HG03521 (cell line): ENCODE measurements at regions not wholly inside any gene's neighbourhood (a gene's known extent, or its start where the extent isn't known, plus 50 kb on each side); places are given as distances from the start of the nearest gene placed in this dataset.

Experiments used
- ATAC-seq: cut with Tn5 transposase; IDR thresholded peaks from one replicate; pipeline ENCODE4 v1.9.1; 2021; ENCODE audit warnings: mild to moderate bottlenecking, moderate library complexity; ENCODE audit not compliant: unreplicated experiment

DNA sequence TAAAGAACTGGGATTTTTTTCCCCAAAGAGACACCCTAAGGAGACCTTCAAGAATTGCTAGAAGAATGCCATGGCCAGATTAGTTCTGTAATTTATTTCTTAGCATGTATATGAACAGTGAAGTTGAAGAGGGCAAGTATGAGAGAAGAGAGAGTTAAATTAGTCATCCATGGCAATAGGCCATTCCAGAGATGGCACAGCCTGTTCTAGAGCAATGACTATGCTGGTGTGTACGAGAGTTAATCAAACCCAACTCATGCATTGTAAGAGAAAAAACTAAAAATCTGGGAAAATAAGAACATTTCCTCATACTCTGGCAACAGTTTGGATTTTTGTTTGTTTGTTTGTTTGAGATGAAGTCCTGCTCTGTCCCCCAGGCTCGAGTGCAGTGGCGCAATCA is 112.1 kb upstream of the PIK3C3 start:
- no peak for ATAC-seq

- no peak for ATAC-seq
Measured at GRCh38 chr18:41829647-41830516, 125.2 kb upstream of the PIK3C3 start.

GRCh38 chr18:41828137-41828536 is 126.9 kb upstream of the PIK3C3 start:
- no peak for ATAC-seq

- no peak for ATAC-seq
Measured at GRCh38 chr18:41820784-41821183, 134.2 kb upstream of the PIK3C3 start.

DNA sequence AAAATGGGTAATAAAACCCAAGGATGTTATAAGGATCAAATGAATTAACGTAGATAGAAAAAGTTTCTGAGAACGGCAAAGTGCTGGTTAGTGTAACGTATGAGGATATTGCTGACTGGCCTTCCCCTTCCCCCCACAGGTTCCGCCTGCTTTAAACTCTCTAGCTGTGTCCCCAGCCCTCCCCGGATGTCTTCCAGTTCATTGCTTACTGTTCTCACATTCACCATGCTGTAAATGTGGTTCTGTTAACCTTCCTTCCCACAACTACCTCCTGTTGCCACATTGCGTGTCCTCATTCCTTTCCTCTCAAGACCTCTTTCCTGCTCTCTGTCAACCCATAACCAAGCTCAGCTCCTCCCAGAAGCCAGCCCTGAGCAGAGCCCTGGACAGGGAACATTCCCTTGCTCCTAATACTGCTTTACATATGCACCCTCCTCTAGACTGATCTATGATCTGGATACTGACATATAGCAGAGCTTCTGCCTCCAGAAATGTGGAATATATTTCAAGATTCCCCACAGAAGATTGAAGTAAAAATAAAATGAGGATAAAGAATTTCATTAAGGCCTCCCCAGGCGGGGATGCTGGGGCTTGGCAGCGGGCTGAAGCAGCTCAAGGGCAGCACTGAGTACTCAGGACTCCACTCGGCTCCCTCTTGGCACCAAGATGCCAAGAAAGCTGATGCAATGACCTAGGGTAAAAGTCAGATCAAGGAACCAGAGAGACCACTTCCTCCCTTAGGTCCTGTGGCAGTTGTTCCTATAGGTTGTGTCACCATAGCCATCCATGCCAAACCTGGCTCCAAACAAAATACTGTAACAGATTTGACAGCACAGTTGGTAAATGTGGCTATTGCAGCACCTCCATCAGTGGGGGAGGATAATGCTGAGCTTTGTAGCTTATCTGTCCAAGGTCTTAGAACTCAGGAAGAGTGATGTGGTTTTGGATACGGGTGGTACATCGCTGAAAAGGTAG is 136.4 kb upstream of the PIK3C3 start:
- no peak for ATAC-seq

GRCh38 chr18:41814651-41815050 is 140.4 kb upstream of the PIK3C3 start:
- no peak for ATAC-seq

GRCh38 chr18:41809652-41810051 is 145.4 kb upstream of the PIK3C3 start:
- ATAC-seq: no peak

DNA sequence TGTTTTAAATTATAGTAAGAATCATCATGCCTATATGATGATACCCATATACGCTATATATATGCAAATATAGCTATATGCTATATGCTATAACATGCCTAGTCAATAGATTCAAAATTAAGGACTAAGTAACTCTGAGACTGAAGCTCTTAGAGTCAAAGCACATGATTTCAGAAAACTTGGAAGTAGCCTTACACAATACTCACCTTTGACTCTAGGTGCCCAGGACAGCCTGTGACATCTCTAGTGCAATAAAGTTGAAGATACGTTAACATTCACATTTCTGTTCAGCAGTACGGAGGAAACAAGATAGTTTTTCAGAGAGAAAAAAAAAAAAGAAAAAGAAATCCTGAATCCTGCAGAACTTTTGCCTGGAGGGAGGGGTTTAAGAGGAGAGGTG is 149.7 kb upstream of the PIK3C3 start:
- ATAC-seq: no peak

DNA sequence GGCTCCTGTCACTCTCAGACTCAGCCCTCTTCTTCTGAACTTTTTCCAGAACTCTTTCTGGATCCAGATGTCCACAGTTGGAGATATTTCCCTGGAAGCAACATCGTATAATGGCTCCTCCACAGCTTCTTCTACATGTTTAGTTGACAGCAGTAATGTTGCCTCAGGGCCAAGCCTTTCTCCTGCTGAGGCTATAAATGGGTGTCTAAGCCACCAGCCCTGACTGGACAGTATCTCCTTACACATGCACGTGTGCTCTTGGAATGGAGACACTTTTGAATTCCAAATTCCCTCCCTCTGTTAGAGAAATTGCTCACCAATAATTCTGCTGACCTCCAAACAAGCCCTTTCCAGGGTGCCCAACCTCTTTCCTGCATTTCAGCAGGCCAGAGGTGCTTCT is 156.2 kb upstream of the PIK3C3 start:
- ATAC-seq: no peak

DNA sequence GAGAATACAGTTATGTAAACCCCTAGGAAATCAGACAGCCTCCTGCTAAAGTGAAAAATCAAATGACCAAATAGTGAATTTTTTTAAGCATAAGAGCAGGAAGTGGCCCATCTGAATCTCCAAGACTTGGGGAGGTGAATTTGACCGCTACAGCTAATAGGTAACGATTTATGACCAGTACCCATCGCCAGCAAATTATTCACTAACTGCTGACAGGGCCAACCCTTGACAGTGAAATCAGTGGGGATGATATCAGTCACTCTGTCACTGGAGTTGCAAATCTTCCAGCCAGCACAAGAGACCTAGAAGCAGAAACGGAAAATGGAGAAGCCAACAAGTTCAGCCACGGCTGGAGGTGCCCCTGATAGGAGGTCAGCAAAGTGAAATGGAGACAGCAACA is 164.3 kb upstream of the PIK3C3 start:
- no peak for ATAC-seq

GRCh38 chr18:41789001-41789400 is 166.0 kb upstream of the PIK3C3 start:
- no peak for ATAC-seq

GRCh38 chr18:41783879-41784278 is 171.2 kb upstream of the PIK3C3 start:
- no peak for ATAC-seq

- ATAC-seq: no peak
Measured at GRCh38 chr18:41783065-41783818, 171.8 kb upstream of the PIK3C3 start.

DNA sequence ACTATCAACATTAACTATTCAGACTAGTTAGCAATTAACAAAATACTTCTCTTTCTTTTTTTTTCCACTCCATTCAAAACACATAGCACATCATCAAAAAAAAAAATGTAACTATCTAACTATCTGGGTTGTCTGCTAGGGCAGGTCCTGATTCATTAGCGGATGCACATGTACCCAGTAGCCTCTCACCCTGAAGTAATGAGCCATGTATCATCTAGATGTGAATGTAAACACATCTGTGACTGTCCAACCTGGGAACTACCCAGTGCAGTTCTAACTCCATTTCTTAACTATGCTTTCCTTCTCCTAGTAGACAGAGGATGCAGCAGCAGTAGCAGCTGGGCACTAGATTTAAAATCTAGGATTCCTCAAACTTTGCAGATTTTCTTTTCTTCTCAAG is 183.1 kb upstream of the PIK3C3 start:
- ATAC-seq: no peak

DNA sequence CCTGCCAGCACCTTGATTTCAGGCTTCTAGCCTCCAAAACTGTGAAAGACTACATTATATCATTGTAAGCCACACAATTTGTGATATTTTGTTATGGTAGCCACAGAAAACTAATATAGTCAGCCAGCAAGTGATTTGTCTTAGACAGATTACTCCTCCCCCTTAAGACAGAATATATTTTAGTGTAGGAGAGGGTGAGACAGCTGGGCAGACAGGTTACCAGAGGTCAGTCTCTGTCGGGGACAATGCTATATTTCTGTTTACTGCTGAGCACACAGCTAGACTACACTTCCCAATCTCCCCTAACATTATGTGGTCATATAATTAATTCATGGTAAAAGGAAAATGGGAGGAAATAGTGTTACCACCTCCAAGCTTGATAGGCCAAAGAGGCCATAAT is 185.8 kb upstream of the PIK3C3 start:
- ATAC-seq: no peak

DNA sequence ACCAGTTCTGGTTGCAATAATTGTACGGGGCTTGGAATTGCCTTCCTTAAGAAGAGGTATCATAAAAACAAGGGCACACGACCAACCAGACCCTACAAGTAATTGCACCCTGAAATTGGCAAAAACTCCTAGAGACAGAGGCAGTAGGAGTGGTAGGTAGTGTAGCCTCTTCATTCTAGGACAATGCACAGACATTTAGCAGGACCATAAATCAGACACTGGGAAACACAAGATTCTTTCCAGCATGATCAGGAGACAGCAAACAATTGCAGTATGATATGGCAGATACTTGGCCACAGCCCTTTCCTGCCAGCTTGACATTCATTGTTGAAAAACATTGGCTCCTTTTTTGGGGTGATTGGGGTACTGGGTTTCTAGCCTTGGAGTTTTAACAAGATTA is 186.6 kb upstream of the PIK3C3 start:
- no peak for ATAC-seq

DNA sequence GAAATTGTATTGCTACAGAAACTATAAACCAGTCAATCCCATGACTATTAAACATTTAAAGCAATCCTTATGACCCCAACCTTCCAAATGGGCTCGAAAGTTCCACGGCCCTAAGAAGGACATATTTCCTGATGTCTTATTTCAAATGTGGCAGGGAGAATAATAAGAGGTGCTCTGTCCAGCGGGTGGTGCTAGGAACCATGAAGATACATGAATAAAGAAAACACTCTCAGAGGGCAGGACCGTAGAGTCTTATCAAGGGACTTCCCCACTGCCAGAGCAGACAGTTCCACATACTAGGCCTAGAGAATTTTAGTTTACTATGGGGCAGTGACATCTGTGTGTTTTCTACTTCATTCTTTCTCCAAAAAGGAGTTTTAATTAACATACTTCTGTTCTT is 187.1 kb upstream of the PIK3C3 start:
- no peak for ATAC-seq

DNA sequence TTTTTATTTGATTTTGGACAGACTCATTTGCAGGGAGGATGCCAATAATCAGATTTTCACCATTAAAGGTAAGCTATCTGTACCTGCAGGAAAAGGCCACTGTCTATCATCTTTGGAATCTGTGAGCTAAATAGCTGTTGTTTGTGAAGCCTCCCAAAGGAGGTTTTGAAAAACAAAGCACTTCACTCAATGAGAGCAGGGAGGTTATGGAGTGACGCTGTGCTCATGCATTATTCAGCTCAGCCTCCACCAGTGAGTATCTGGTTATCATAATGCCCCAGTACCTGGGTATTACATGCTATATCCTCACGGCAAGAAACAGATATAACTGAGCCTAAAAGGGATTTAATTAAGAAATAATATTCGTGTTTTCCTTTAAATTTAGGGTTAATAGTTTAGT is 189.6 kb upstream of the PIK3C3 start:
- no peak for ATAC-seq

GRCh38 chr18:41763361-41763760 is 191.7 kb upstream of the PIK3C3 start:
- no peak for ATAC-seq

DNA sequence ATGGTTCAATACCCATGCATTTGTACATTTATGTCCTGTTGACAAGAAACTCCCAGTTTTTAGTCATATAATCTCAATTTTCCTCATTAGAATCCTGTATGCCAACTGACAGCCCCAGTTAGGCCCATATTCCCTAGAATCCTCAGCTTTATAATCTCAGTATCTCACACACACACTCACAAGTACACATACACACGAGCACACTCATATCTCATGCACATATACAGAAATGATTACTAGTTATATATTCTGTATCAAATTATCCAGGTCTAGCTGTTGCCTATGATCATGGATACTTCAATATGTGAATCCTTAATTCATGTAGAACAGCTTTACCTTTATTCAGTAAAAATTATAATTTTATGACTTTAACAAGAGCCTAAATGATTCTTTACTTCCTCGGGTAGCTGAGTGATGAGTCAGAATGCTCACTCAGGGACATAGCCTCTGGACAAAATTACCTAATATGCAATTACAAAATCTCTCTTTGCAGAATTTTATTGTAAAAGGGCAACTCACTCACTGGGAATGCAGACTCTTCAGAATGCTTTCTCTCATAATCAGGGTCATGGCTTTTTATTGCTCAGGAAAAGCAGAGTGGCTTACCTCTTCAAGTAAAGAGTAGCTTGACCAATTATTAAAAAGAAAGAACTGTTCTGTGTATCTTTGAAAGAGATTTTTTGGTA is 193.6 kb upstream of the PIK3C3 start:
- ATAC-seq: no peak

- ATAC-seq: no peak
Measured at GRCh38 chr18:41758534-41758933, 196.5 kb upstream of the PIK3C3 start.
